GM18909 (cell line): ENCODE measurements at regions not wholly inside any gene's neighbourhood (a gene's known extent, or its start where the extent isn't known, plus 50 kb on each side); places are given as distances from the start of the nearest gene placed in this dataset.

Source experiments
- ATAC-seq: cut with Tn5 transposase; IDR thresholded peaks from one replicate; pipeline ENCODE4 v1.9.1; 2021; ENCODE audit warnings: mild to moderate bottlenecking; ENCODE audit not compliant: unreplicated experiment, poor library complexity

DNA sequence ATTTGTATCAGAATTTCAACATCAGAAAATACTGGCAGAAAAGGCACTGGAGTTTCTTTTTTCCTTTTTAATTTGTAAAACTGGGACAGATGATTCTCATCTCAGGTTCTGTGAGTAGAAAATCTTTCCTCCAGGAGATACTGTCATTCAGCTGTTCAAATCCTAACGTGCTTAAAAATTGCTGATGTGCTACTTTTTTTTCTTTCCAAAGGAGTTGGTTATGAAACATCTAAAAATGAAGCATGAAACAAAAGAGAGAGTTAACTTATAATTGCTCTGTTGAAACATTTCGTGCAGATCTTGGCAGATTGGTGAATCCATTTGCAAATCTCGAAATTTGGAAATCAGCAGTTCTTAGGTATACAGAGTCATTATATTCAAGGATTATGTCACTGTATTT lies 622.6 kb downstream of the RNF144B start:
- ATAC-seq, result no peak

DNA sequence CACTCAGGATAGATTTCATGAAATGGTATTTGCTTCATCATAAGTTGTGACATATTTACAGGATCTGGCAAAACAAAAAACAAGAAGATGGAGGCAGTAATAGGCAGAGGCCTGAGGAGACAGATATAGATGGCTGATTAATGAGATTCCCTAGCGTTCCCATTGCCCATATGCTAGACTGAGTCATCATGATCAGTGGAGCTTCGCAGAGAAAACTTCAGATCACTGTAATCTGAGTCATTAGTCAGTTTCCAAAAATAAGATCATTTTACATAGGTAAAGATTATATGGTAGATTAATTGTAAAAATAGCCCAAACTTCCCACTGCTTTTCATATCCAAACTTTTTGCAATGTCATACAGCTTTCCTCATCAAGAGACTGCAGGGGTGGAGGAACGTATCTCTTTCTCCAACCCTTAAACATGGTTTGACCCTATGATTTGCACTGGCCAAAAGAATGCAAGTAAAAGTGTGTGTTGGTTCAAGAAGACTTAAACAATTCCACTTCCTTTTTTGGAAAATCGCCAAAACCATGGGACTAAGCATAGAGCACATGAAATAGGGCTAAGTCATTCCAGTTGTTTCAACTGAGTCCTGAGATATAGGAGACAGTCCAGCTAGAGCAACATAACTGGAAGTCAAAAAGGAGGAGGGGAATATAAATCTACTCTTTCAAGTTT lies 626.0 kb downstream of the RNF144B start:
- ATAC-seq, result no peak

DNA sequence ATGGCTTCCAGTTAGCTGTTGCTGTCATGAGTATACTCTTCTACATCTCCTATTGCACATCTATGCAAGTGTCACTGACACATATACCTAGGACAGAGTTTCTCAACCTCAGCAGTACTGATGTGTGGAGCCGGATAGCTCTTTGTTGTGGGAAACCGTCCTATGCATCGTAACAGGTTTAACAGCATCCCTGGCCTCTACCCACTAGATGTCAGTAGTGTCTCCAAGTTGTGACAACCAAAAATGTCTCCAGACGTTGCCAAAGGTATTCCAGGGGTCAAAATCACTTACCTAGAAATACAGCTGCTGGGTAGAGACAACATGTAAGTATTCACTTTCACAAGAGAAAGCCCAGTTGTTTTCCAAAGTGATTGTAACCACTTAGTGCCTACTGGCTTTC lies 637.6 kb downstream of the RNF144B start:
- no peak for ATAC-seq

DNA sequence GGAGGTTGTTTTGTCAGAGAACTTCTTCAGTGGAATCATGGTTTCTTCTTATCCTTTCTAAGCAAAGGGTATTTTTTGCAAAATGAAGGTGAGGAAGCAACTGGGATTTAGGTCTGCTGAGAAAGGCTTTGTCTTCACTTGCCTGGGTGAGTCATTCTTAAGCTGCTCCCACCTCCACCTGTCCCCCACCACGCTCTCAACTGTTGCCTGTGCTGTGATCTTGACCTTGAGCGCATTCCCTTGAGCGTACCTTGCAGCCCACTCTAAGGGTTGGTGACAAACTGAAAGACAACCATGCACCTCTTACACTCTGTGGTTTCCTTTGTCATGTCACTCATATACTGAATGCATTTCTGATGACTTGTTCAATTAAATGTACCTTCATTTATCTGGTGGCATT lies 641.1 kb downstream of the RNF144B start:
- ATAC-seq, result no peak

DNA sequence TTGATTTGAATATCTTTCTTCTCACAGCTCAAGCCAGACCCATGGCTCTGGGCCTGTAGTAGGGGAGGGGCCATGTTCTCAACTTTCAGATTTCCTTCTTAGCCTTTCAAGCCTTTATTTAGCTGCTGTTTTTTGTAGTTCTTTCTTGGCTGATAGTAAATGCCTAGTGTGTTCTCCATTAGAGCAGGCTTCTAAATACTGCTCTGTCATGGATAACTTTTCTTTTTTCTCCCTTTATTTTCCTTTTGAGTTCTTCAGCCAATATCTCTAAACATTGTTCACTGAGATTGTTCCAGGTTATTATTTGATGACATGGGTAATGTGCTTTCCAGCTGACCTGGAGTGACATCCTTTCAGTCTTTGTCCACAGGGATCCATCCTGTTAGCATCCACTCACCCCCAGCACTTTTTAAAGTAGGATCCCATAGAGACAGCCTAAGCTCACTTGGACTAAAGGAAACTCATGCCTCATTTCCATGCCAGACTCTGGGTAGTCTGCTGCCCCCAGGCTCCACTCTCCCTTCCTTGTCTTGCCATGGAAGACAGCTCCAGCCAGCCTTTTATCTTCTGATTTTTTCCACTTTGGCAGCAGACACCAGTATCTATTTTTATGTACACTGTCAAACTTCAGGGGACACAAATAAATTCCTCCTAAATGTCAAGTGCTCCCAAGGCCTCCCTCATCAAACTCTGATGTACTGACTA lies 645.6 kb downstream of the RNF144B start:
- ATAC-seq, result no peak

DNA sequence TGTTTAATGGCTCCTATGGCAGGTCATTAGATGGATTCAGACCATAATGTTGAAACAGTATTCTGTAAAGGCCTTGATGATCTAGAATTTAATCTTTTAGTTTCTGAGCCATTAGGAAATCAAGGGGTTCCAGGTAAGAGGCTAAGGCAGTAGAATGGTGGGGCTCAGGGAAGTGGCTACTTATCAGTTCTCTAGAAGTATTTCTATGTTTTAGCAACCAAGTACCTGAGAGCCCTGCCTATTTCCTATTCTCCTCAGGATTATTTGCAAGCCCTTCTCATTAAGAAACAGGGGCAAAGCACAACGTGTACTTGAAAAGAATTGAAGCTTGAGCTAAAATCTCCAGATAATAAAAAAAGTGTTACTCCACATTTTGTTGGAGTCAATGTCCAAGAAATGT lies 646.5 kb downstream of the RNF144B start:
- ATAC-seq, result no peak

DNA sequence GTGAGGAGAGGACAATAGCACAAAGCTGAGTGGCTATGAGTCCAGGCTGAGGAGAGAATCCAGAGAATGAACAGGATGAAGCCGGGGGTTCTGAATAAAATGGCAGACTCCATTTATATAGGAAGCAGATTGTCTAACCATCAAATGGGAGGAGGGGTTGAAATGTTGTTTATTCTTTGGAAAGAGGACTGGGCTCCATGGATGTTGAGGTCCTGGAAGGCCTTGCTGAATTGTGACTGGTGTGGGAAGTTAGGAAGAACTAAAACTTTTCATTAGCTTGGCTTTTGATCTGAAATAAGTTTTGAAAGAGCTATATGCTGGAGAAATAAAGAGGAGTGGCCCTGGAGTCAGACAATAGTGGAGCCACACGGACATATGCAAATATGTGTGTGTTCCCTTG lies 647.8 kb downstream of the RNF144B start:
- ATAC-seq, result no peak

DNA sequence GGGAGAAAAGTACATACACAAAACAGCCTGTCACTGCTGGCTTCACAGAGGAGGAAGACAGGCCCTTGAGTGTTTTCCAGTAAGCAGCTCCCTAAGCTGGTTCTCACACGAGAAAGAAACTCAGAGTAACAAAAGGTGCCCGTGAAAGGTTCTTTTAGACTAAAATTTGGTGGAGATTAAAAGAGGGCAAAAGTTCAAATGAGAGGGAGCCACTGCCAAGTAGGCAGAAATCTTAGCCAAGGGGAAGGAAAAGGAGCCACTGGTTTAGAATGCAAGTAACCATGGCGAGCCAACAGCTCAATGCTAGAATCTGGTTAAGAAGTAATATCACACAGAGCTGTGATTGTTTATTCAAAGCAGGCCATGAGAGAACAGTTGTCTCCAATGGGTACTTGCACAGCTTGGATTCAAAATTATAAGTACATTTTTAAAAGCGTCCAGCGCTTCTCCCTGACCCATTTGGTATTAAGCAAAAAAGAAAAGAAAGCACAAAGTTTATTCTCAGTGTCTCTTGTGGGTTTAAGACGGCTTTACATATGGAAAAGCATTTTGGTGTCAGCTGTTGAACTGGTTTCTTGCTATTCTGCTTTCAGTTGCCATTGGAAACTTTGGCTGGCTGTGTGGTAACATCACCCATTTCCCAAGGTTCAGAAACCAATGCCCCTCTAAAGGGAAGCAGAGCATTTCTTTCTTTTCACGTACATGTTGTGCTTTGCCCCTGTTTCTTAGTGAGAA lies 648.5 kb downstream of the RNF144B start:
- ATAC-seq, result no peak

DNA sequence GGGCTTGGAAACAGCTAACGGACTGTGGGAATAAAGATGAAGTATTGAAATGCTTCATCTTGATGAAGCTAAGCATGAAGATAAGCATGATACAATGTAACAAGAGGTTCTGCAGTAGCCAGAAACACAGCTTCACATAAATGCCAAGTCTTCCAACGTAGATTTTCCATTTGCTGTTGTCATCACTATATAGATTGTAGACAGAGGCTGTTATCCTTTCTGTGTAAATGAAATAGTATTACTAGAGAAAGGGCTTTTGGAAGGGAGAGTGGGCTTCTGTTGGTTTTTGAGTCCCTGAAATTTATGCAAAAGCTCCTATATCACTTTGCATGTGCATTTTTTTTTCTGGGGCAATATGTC lies 649.0 kb downstream of the RNF144B start:
- no peak for ATAC-seq

DNA sequence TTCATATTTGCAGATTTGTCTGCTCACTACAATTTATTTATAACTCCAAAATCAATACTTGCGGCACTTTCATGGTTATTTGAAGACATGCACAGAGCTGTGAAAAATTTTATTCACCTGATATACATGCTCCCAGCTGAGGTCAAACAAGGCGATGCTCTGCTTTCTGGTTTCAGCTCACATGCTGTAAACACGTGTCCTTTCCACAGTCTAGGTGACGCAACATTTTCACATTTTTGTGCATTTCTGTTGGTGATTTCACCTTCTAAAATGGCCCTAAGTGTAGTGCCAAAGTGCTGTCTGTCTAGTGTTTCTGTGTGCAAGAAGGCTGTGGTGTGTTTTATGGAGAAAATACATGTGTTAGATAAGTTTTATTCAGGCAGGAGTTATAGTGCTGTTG lies 650.5 kb downstream of the RNF144B start:
- no peak for ATAC-seq

DNA sequence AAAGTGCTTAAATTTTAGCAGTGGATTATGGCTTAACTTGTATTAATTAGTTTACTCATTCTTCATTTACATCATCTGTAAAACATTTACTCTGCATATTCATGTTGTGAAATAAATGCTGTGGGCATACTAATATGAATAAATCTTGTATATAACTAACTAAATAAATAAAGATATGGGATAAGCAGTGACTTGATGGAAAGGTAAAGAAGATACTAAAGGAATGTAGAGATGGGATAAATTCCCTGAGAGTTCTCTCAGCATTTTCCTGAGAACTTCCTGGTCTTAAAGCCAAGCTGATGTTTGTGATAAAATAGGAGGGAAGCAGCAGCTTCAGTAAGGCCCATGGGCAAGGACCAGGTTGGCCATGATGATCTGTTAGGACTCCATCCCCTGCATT lies 652.1 kb downstream of the RNF144B start:
- no peak for ATAC-seq

DNA sequence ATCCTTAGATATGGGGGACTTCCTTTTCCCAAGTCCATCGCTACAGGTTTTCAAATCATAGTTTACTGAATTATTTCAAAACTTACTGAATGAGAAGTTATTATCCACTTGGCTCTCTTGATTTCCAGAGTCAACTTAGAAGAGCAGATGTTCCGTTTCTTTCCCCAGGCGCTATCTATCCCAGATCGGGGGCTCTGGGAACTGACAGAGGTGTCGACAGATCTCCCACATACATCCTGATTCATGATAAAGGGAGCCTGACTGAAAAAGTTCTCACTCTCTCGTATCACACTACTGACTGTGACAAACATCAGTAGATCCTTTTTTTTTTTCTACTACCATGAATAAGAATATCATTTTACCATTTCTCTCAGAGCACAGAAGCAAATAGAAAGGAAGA lies 654.8 kb downstream of the RNF144B start:
- no peak for ATAC-seq

DNA sequence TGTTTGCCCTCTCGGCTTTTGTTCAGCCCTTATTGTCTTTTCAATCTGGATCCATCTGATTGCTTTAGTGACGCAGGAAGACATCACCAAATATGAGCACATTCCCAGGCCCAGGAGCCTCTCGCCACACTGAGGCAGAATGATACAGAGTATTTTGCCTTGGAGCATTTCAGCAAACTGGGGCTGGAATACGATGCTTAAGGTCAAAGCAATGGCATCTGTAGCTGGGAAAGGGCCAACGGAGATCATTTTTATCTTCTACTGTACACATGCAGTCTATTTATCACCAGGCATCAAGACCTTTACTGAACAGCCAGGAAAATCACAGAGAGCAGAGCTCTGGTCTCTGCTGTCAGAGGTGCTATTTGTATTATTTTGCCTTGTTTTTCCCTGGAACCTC lies 655.3 kb downstream of the RNF144B start:
- ATAC-seq, result no peak

DNA sequence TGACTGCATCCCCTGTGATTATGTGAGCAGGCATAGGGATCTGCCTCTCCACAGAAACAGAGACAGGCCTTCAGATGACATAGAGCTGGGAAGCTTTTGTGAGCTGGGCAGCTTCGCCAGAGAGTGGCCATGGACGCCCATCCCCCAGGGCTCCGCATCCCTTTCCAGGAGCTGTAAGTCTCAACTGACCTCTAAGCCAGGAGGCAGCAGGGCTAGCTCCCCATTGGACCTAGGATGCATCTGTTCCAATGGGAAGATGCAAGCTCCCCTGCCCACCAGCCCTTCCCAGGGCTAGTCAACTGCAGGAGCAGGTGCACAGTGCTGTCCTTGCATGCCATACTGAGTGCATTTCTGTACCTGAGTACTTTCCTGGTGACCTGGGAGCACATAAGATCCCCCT lies 663.6 kb downstream of the RNF144B start:
- no peak for ATAC-seq

DNA sequence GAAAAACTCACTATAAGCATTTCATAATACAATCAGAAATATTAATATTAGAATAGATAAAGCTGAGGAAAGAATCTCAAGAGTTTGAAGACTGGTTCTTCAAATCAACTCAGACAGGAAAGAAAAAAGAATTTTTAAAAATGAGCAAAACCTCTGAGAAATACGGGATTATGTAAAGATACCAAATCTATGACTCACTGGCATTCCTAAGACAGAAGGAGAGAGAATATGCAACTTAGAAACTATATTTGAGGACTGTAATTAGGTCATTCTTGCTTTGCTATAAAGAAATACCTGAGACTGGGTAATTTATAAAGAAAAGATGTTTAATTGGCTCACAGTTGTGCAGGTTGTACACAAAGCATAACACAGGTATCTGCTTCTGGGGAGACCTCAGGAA lies 665.1 kb downstream of the RNF144B start:
- ATAC-seq, result no peak

DNA sequence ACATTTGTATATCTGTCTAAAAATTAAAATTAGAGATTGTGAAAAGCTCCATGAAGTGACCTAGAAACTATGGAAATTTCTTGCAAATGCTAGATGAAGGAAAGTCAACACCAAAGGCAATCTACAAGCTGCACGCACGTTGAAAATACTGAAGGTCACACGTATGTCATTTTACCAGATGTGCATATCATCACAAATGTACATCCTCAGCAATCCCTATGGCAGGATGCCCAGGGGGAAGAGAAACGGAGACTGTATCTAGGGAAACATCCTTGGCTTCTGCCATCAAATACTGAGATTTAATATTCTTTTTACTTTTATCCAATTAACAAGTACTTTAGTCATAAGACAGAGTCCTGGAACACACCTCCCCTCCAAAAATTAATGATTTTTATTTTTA lies 672.0 kb downstream of the RNF144B start:
- ATAC-seq, result no peak

DNA sequence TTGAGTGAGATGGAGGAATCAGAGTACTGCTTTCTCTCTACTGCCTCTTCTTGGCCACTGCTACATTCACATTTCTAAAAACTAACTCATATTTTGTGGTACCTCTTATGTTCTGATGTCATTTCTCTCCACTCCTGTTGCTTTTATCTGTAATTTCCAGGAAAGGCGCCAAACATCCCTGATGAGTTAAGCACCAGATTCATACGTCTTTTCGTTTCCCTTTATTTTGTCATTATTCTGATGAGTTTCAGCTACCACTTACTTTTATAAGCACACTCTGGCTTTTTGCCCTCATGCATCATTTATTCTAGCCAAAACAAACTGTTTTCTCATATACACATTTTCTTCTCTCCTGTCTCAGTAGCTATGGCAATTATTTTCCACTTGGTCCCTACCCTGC lies 680.0 kb downstream of the RNF144B start:
- ATAC-seq, result no peak

DNA sequence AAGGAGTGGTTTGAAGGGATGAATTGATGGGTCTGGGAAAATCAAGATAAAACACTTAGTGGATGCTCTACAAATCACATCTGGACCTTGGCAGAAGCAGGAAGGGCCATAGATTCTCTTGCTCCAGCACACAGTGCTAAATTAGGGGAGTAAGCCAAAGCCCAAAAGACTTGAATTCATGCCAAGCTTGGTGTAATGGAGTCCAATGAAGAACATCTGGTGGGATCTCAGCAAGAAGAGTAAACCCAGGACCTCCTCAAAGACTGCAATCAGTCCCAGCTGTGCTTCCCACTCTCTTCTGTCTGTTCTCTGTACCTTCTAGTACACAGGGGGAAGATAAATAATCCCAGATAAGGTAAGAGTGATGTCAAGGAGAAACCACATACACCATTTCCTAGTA lies 683.4 kb downstream of the RNF144B start:
- ATAC-seq, result no peak

DNA sequence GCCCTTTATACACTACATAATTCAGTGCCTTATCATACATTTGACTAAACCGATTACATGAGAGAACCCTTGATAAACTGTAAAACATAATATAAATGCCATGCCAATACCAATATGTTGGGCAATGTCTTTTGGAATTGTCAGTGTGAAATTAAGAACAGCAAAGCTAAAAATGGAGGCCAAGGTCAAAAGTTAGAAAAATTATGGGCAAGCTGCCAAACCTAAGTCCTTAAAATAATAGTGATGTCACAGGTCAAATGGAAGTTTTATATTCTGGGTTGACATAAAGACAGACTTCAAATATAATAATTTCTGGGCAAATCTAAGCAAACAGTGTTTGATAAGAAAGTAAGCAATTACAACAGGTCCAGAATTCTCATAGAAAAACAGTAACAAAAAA lies 696.7 kb downstream of the RNF144B start:
- ATAC-seq, result no peak

DNA sequence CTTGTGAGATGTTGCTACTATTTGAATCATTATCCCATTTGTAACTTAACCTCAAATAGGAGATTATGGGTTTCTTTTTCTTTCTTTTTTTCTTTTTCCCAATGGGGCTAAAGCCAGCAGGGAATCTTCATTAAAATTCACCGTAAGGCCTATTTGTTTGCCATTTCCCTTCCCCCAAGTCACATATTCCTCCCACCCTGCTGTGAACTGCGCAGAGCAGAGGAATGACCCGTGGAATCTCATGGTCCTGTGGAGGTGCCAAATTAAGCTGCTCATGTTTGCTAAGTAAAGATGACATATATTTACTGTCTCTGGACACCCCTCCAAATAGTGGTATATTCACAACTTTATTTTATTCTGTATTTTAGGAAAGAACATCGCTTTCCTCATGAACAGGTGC lies 699.3 kb downstream of the RNF144B start:
- no peak for ATAC-seq

DNA sequence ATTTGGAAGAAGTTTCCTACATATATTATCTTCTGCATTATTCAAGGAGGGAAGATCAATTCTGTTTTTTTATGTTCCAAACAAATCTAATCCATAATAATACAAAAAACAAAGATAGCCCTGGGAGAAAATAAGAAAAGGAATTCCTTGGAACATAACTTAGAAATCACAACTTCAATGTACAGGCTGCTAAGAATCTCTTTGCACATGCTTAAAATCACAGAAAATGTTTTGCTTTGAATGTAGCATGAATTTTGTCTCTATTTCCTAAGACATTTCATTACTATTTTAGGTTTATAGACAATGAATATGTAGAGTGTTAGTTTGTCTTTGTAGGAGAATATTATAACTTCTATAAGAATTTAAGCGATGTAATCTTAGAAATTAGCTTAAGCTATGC lies 700.1 kb downstream of the RNF144B start:
- no peak for ATAC-seq

DNA sequence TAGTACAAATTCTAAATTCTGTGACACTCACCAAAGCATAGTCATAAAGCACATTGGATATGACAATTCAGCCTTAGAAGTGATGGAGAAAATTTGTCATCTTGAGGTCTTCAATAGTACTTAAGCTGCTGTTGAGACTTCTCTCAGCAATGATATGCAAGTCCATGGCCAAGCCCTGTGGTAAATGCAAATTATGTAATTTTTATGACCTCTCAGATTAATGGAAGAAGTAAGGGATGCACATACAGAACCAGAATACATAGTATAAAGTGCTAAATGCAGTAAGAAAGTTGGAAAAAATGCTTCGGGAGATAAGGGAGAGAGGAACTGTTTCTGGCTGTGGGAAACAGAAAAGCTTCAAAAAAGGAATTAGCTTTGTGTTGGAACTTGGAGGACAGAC lies 700.7 kb downstream of the RNF144B start:
- no peak for ATAC-seq
